ENCODE measurements at regions not wholly inside any gene's neighbourhood (a gene's known extent, or its start where the extent isn't known, plus 50 kb on each side); places are given as distances from the start of the nearest gene placed in this dataset.

GRCh38 chr7:125491137-125491536, 561.5 kb upstream of the POT1 start:
- TF ChIP-seq CTCF (optimal IDR thresholded peaks at IDR 0.05 in 1 of 3, IDR thresholded peaks at IDR 0.05 in 1 of 3, conservative IDR thresholded peaks at IDR 0.05 in 1 of 3; ENCODE audit: extremely low read depth in 1 of 3, insufficient read depth in 2 of 3, low read length in 3 of 3) (no peak), EZH2 (IDR thresholded peaks at IDR 0.05; ENCODE audit: low read length) (no peak)

Measured in keratinocyte (primary cell).